ENCODE measurements at regions not wholly inside any gene's neighbourhood (a gene's known extent, or its start where the extent isn't known, plus 50 kb on each side); places are given as distances from the start of the nearest gene placed in this dataset.

DNA sequence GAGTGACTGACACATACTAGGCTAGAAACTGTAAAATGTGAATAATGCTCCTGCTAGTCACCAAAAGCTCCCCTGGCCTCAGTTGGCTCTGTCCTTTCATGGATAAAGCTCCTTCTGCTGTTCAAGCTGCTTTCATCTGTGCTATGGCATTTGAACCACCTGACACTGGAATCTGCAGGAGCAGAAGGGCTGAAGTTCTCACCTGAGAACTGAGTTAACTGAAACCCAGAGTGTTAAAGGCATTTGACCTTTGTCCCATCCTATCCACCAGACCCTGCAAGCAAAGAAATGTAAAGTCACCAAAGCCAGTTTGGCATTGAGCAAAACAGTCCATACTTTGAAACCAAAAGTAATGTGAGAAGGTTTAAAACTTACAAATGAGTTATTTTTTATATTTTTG, 77.7 kb downstream of the BMP2 start:
- DNase-seq (no peak), ATAC-seq (ENCODE audit: low read depth) (no peak)
- Histone ChIP-seq H3K36me3 (ENCODE audit: control insufficient read depth, insufficient read depth, low read length) (no peaks in the 10 kb centered on the region), H4K20me1 (ENCODE audit: insufficient read depth, low read length) (no peaks in the 10 kb centered on the region), H3K9me1 (ENCODE audit: insufficient read depth, low read length) (no peaks in the 10 kb centered on the region), H3K56ac (ENCODE audit: extremely low read depth, insufficient read depth, low read length) (no peak overlapping the region), H2AK9ac (replicated peaks; ENCODE audit: low read depth, low read length, poor library complexity) (no peak overlapping the region), H2BK120ac (ENCODE audit: low read depth, low read length) (no peak overlapping the region), H3K27ac (ENCODE audit: insufficient read depth, low read length) (no peak overlapping the region), H3K79me1 (ENCODE audit: low read depth in 1 of 2, low read length in 2 of 2) (no peaks in the 10 kb centered on the region), H3K4me2 (ENCODE audit: low read depth, low read length) (no peak overlapping the region), H3K27me3 (ENCODE audit: control insufficient read depth, insufficient read depth, low read length) (no peaks in the 10 kb centered on the region), H2BK15ac (ENCODE audit: low read depth, low read length) (no peak overlapping the region), H3K9ac (ENCODE audit: low read depth, low read length) (no peak overlapping the region), H4K91ac (ENCODE audit: insufficient read depth, low read depth, low read length) (no peak overlapping the region), H3K14ac (replicated peaks; ENCODE audit: low read depth, low read length) (no peak overlapping the region), H4K5ac (ENCODE audit: low read depth, low read length) (no peak overlapping the region), H3K4me1 (ENCODE audit: control insufficient read depth, insufficient read depth, low read length) (no peaks in the 10 kb centered on the region), H3K18ac (ENCODE audit: low read depth, low read length) (no peak overlapping the region), H2AK5ac (ENCODE audit: low read depth, low read length) (no peak overlapping the region), H2BK5ac (ENCODE audit: low read depth, low read length, poor library complexity, severe bottlenecking) (no peak overlapping the region), H2AFZ (replicated peaks; ENCODE audit: low read length, poor library complexity) (no peak overlapping the region), H3K9me3 (ENCODE audit: control insufficient read depth, insufficient read depth, low read length) (no peaks in the 10 kb centered on the region), H2BK20ac (ENCODE audit: low read depth, low read length) (no peak overlapping the region), H3K23ac (ENCODE audit: low read depth, low read length) (no peak overlapping the region), H4K8ac (ENCODE audit: low read depth in 2 of 2, low read length in 2 of 2) (no peak overlapping the region), H3K4me3 (ENCODE audit: insufficient read depth, low read depth, low read length) (no peak overlapping the region), H3K4ac (ENCODE audit: low read depth, low read length) (no peak overlapping the region)
- BruUV-seq (replicated peaks), result no TSS peak
- TF ChIP-seq RFX5 (IDR thresholded peaks at IDR 0.05; ENCODE audit: low read depth, low read length) (no peak), MAZ (IDR thresholded peaks at IDR 0.05; ENCODE audit: borderline replicate concordance, low read depth, low read length) (no peak)
- ChIA-PET CTCF (no interaction called here), POLR2A (ENCODE audit: unreplicated experiment) (no interaction called here)
- in situ Hi-C loops (cut with MboI; ENCODE audit: low sequenced_read_pairs) (no loop called here), intact Hi-C loops (cut with micrococcal nuclease) (no loop called here), dilution Hi-C loops (cut with HindIII; ENCODE audit: low sequenced_read_pairs, unreplicated experiment) (no loop called here)
